ENCODE measurements at regions not wholly inside any gene's neighbourhood (a gene's known extent, or its start where the extent isn't known, plus 50 kb on each side); places are given as distances from the start of the nearest gene placed in this dataset.
"Not testable (repeated sequence)": the region's sequence is repeated elsewhere in the genome, so short reads cannot be mapped to it uniquely, and the experiment has no call there.

- no peak for TF ChIP-seq CTCF (IDR thresholded peaks at IDR 0.05)
- DNase-seq (no peak), ATAC-seq (no peak)
- H3K4me3 ChIP-seq = no peak overlapping the region
- H3K27me3 ChIP-seq (ENCODE audit: insufficient read depth in 3 of 3, low read length in 2 of 3) = no peaks in the 10 kb centered on the region
- no peaks in the 10 kb centered on the region for H3K36me3 ChIP-seq (ENCODE audit: insufficient read depth in 1 of 2, low read depth in 1 of 2)
- no peak overlapping the region for H3K27ac ChIP-seq
- H3K4me1 ChIP-seq = no peaks in the 10 kb centered on the region
- intact Hi-C loops (cut with DNase I) = no loop called here
- H3K9me3 ChIP-seq = no peaks in the 10 kb centered on the region
- 67 to 83% (median 82%) methylated on average over 2 of the region's 2 CpGs for WGBS, 3 donors
Measured at GRCh38 chr5:112483704-112484103, 64.6 kb upstream of the EPB41L4A start.

GRCh38 chr5:112485934-112486355, 66.9 kb upstream of the EPB41L4A start:
- 66 to 77% (median 72%) methylated on average over 2 of the region's 2 CpGs for WGBS, 3 donors
- ATAC-seq = no peak

GRCh38 chr5:112491257-112491656, 72.2 kb upstream of the EPB41L4A start:
- TF ChIP-seq CTCF (IDR thresholded peaks at IDR 0.05) = peak; percentile 5
- intact Hi-C loops (cut with DNase I) = no loop called here
- WGBS, 3 donors = 59 to 67% (median 60%) methylated on average over 5 of the region's 5 CpGs

More at GRCh38 chr5:112485934-112486355, 66.9 kb upstream of the EPB41L4A start:
- no peak for TF ChIP-seq CTCF (IDR thresholded peaks at IDR 0.05)
- intact Hi-C loops (cut with DNase I) = no loop called here
- no peak overlapping the region for H3K4me3 ChIP-seq
- no peaks in the 10 kb centered on the region for H3K27me3 ChIP-seq (ENCODE audit: insufficient read depth in 3 of 3, low read length in 2 of 3)
- H3K27ac ChIP-seq = no peak overlapping the region
- DNase-seq = no peak
- H3K36me3 ChIP-seq (ENCODE audit: insufficient read depth in 1 of 2, low read depth in 1 of 2) = no peaks in the 10 kb centered on the region
- no peaks in the 10 kb centered on the region for H3K9me3 ChIP-seq
- no peaks in the 10 kb centered on the region for H3K4me1 ChIP-seq

GRCh38 chr5:112492291-112492690, 73.2 kb upstream of the EPB41L4A start:
- ATAC-seq = peak in 1 of 4 donors; percentile 61
- TF ChIP-seq CTCF (IDR thresholded peaks at IDR 0.05) = peak; percentile 51

More at GRCh38 chr5:112491257-112491656, 72.2 kb upstream of the EPB41L4A start:
- DNase-seq (no peak), ATAC-seq (no peak)
- Histone ChIP-seq H3K27ac (no peak overlapping the region), H3K27me3 (ENCODE audit: insufficient read depth in 3 of 3, low read length in 2 of 3) (no peaks in the 10 kb centered on the region), H3K4me3 (no peak overlapping the region), H3K4me1 (no peaks in the 10 kb centered on the region), H3K9me3 (no peaks in the 10 kb centered on the region), H3K36me3 (ENCODE audit: insufficient read depth in 1 of 2, low read depth in 1 of 2) (no peaks in the 10 kb centered on the region)

GRCh38 chr5:112503749-112504501, 84.8 kb upstream of the EPB41L4A start:
- ATAC-seq; intact Hi-C loops (cut with DNase I); DNase-seq; H3K9me3 ChIP-seq; H3K36me3 ChIP-seq (ENCODE audit: insufficient read depth in 1 of 2, low read depth in 1 of 2); H3K27ac ChIP-seq; H3K4me3 ChIP-seq; H3K27me3 ChIP-seq (ENCODE audit: insufficient read depth in 3 of 3, low read length in 2 of 3); H3K4me1 ChIP-seq: not testable (repeated sequence)
- 81 to 83% (median 83%) methylated on average over 8 of the region's 8 CpGs for WGBS, 3 donors

More at GRCh38 chr5:112492291-112492690, 73.2 kb upstream of the EPB41L4A start:
- 2 to 28% (median 26%) methylated on average over 7 of the region's 7 CpGs for WGBS, 3 donors
- peak in 1 of 2 donors; percentile 25 for DNase-seq
- H3K4me1 ChIP-seq = no peaks in the 10 kb centered on the region
- no peak overlapping the region for H3K27ac ChIP-seq
- no peaks in the 10 kb centered on the region for H3K9me3 ChIP-seq
- H3K4me3 ChIP-seq = no peak overlapping the region
- H3K27me3 ChIP-seq (ENCODE audit: insufficient read depth in 3 of 3, low read length in 2 of 3) = no peaks in the 10 kb centered on the region
- intact Hi-C loops (cut with DNase I) = no loop called here
- H3K36me3 ChIP-seq (ENCODE audit: insufficient read depth in 1 of 2, low read depth in 1 of 2) = no peaks in the 10 kb centered on the region

GRCh38 chr5:112509097-112509496, 90.0 kb upstream of the EPB41L4A start:
- DNase-seq; ATAC-seq; H3K36me3 ChIP-seq (ENCODE audit: insufficient read depth in 1 of 2, low read depth in 1 of 2); H3K4me3 ChIP-seq; H3K9me3 ChIP-seq; H3K27me3 ChIP-seq (ENCODE audit: insufficient read depth in 3 of 3, low read length in 2 of 3); intact Hi-C loops (cut with DNase I); H3K4me1 ChIP-seq; H3K27ac ChIP-seq: not testable (repeated sequence)
